B cell (primary cell): ENCODE measurements at regions not wholly inside any gene's neighbourhood (a gene's known extent, or its start where the extent isn't known, plus 50 kb on each side); places are given as distances from the start of the nearest gene placed in this dataset.
"Not testable (repeated sequence)": the region's sequence is repeated elsewhere in the genome, so short reads cannot be mapped to it uniquely, and the experiment has no call there.

Experiments used
- ATAC-seq: fragments of 200-7000 bp; cut with Tn5 transposase; one replicate; pipeline ENCODE4 v1.10.0; 2021; ENCODE audit warnings: low read depth, mild to moderate bottlenecking, moderate number of reproducible peaks, moderate library complexity
- CTCF ChIA-PET: fragments of 350-600 bp; sonication (Branson Sonifier 250); formaldehyde crosslinking; loops from one replicate; lab custom pipeline; 2021; ENCODE audit warnings: antibody characterized with exemption, inconsistent platforms; lab: Charles Lee
- POLR2A ChIA-PET: fragments of 350-600 bp; sonication (Branson Sonifier 250); formaldehyde crosslinking; loops from one replicate; lab custom pipeline; 2021; ENCODE audit warnings: antibody characterized with exemption; lab: Charles Lee
- DNase-seq: peaks from one replicate; pipeline ENCODE4 v3.0.0; 2013
- H2AFZ ChIP-seq: 2 replicates; pipeline ENCODE4 v1.6.1; 2012; ENCODE audit warnings: mild to moderate bottlenecking, low read depth, low read length; ENCODE audit not compliant: insufficient read depth, poor library complexity, severe bottlenecking
- H3K27ac ChIP-seq, 2 donors: 1 replicate in 1 of 2; 2 replicates in 1 of 2; pipeline ENCODE4 v1.5.1; 2012 to 2013; ENCODE audit warnings: low read length in 2 of 2, mild to moderate bottlenecking in 2 of 2, moderate library complexity in 1 of 2
- H3K27me3 ChIP-seq, 4 experiments: fragments of 200-600 bp in 1 of 4; sonication (generic) in 1 of 4; replicated peaks in 1 of 4; 1 replicate in 2 of 4; 2 replicates in 2 of 4; pipeline versions ENCODE4 v1.6.1 to v1.7.0; 2013 to 2016; ENCODE audit warnings: low read length in 3 of 4, mild to moderate bottlenecking in 2 of 4, mixed read lengths in 1 of 4, moderate library complexity in 1 of 4; ENCODE audit not compliant: insufficient read depth in 4 of 4, control insufficient read depth in 3 of 4; ENCODE audit errors: control extremely low read depth in 1 of 4
- H3K36me3 ChIP-seq, 2 experiments: replicated peaks in 1 of 2; 1 replicate in 1 of 2; 2 replicates in 1 of 2; pipeline versions ENCODE4 v1.6.1 to v1.7.1; 2013; ENCODE audit warnings: low read length in 1 of 2; ENCODE audit not compliant: insufficient read depth in 2 of 2, control insufficient read depth in 1 of 2; ENCODE audit errors: control extremely low read depth in 1 of 2, extremely low read depth in 1 of 2
- H3K4me1 ChIP-seq, 2 donors: fragments of 200-600 bp in 1 of 2; sonication (generic) in 1 of 2; 1 replicate in 1 of 2; 2 replicates in 1 of 2; pipeline versions ENCODE4 v1.5.1 to v1.6.1; 2013 to 2017; ENCODE audit warnings: low read length in 2 of 2; ENCODE audit not compliant: control insufficient read depth in 2 of 2, insufficient read depth in 2 of 2
- H3K4me2 ChIP-seq: replicated peaks from 2 replicates; pipeline ENCODE3; 2012; ENCODE audit warnings: mild to moderate bottlenecking, low read depth, low read length; ENCODE audit not compliant: poor library complexity, severe bottlenecking
- H3K4me3 ChIP-seq, 5 experiments: fragments of 200-600 bp in 1 of 5; sonication (generic) in 1 of 5; 1 replicate in 3 of 5; 2 replicates in 2 of 5; pipeline versions ENCODE4 v1.5.1 to v1.7.0; 2011 to 2016; ENCODE audit warnings: low read length in 4 of 5, mild to moderate bottlenecking in 4 of 5, low read depth in 2 of 5, control low read depth in 1 of 5, moderate library complexity in 1 of 5; ENCODE audit not compliant: insufficient read depth in 1 of 5; ENCODE audit errors: control extremely low read depth in 1 of 5, extremely low read depth in 1 of 5
- H3K79me2 ChIP-seq: fragments of 200-600 bp; sonication (generic); one replicate; pipeline ENCODE4 v1.6.0; 2016; ENCODE audit warnings: low read length; ENCODE audit not compliant: control insufficient read depth, insufficient read depth
- H3K9ac ChIP-seq: fragments of 200-600 bp; sonication (generic); 2 replicates; pipeline ENCODE4 v1.6.1; 2017; ENCODE audit warnings: mild to moderate bottlenecking, low read length, moderate library complexity
- H3K9me3 ChIP-seq, 3 donors: one replicate each; pipeline versions ENCODE4 v1.6.1 to v1.7.1; 2013; ENCODE audit warnings: low read length in 2 of 3; ENCODE audit not compliant: control insufficient read depth in 2 of 3, insufficient read depth in 1 of 3; ENCODE audit errors: control extremely low read depth in 1 of 3
- H4K20me1 ChIP-seq: 2 replicates; pipeline ENCODE4 v1.6.0; 2012; ENCODE audit warnings: mild to moderate bottlenecking, low read length; ENCODE audit not compliant: insufficient read depth, control insufficient read depth, poor library complexity, severe bottlenecking
- H3K27ac Mint-ChIP-seq: one replicate; pipeline ENCODE4 v1.8.0; 2021; ENCODE audit warnings: mixed read lengths
- H3K27me3 Mint-ChIP-seq: one replicate; pipeline ENCODE4 v1.8.0; 2021; ENCODE audit warnings: mixed read lengths
- H3K4me1 Mint-ChIP-seq: one replicate; pipeline ENCODE4 v1.8.0; 2021; ENCODE audit warnings: mixed read lengths
- H3K4me3 Mint-ChIP-seq: one replicate; pipeline ENCODE4 v1.8.0; 2021; ENCODE audit warnings: mixed read lengths
- H3K9me3 Mint-ChIP-seq: one replicate; pipeline ENCODE4 v1.8.0; 2022; ENCODE audit warnings: mixed read lengths; ENCODE audit not compliant: insufficient read depth
- EZH2 ChIP-seq: IDR thresholded peaks from 2 replicates; pipeline ENCODE4 v1.6.1; 2012; ENCODE audit warnings: borderline replicate concordance, low read depth, mild to moderate bottlenecking, moderate library complexity, low read length; ENCODE audit not compliant: insufficient read depth, poor library complexity, severe bottlenecking
- WGBS: methylation state at CpG from one replicate; pipeline ENCODE4 v1.1.5; 2013; ENCODE audit warnings: missing lambda C conversion rate; ENCODE audit not compliant: insufficient coverage; 5-methylcytosine and 5-hydroxymethylcytosine counted together
- intact Hi-C: fragments of 100-400 bp; cut with micrococcal nuclease; formaldehyde crosslinking; loops from one replicate; pipeline ENCODE4 v1.10.0; 2022
- TF ChIP-seq, protein P1 (sequence below): fragments of 200-600 bp; IDR thresholded peaks from one replicate; pipeline ENCODE4 v1.8.0; 2022; ENCODE audit warnings: antibody characterized with exemption, mild to moderate bottlenecking

DNA sequence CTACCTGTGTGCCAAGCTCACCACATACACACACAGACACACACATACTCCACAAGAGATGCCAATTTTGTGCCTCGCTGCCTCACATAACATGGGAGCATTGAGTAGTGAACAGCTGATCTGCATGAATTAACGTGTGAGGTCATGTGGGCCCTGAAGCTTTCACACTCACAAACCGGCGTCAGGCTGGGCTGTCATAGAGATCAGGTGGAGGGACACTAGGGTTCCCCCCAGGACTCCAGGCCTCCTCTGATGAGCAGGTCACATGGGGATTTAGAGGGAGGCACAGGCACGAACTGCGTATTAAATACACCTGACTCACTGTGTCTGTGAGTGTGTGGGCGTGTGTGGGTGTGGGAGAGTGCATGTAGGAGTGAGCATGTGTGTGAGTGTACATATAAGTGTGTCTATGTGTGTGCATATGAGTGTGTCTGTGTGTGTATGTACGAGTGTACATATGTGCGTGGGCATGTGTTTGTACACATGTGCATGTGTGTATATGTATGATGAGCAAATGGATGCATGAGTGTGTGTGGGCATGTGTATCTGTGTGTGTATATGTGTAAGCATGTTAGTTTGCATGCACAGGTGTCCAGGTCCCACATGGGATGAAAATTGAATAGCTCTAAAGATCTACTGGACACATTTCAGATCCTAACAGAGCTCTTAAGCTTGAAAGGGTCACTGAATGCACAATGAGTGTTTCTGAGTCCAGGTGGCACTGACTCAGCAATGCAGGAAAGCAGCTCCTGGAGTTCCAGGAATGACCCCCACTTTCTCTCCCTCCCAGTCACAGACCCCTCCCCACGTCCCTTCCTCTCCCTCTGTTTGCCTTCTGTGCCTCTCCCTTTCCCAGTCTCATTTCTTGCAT, 336.6 kb downstream of the PREX1 start:
- no peak for ATAC-seq
- H3K4me3 Mint-ChIP-seq = no peak overlapping the region
- POLR2A ChIA-PET = no interaction called here
- peaks cover 26% of the 10 kb centered on the region for H3K4me1 Mint-ChIP-seq
- H3K4me1 ChIP-seq = no peaks in the 10 kb centered on the region
- intact Hi-C loops = no loop called here
- 85% methylated on average over 9 of the region's 10 CpGs for WGBS
- no peak overlapping the region for H3K4me3 ChIP-seq
- no peaks in the 10 kb centered on the region for H3K36me3 ChIP-seq
- TF ChIP-seq, protein P1, sequence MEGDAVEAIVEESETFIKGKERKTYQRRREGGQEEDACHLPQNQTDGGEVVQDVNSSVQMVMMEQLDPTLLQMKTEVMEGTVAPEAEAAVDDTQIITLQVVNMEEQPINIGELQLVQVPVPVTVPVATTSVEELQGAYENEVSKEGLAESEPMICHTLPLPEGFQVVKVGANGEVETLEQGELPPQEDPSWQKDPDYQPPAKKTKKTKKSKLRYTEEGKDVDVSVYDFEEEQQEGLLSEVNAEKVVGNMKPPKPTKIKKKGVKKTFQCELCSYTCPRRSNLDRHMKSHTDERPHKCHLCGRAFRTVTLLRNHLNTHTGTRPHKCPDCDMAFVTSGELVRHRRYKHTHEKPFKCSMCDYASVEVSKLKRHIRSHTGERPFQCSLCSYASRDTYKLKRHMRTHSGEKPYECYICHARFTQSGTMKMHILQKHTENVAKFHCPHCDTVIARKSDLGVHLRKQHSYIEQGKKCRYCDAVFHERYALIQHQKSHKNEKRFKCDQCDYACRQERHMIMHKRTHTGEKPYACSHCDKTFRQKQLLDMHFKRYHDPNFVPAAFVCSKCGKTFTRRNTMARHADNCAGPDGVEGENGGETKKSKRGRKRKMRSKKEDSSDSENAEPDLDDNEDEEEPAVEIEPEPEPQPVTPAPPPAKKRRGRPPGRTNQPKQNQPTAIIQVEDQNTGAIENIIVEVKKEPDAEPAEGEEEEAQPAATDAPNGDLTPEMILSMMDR = no peak
- no peak for TF ChIP-seq EZH2
- peaks cover 25% of the 10 kb centered on the region for H3K27me3 Mint-ChIP-seq
- no peaks in the 10 kb centered on the region for H4K20me1 ChIP-seq
- H3K27me3 ChIP-seq = peaks cover 0 to 5% (median 0%) of the 10 kb centered on the region in 4 experiments
- H3K9me3 ChIP-seq = no peaks in the 10 kb centered on the region
- H3K9ac ChIP-seq = no peak overlapping the region
- no peak overlapping the region for H3K4me2 ChIP-seq
- H3K79me2 ChIP-seq = no peaks in the 10 kb centered on the region
- DNase-seq = no peak
- CTCF ChIA-PET = no interaction called here
- H3K9me3 Mint-ChIP-seq = no peaks in the 10 kb centered on the region
- H2AFZ ChIP-seq = no peak overlapping the region
- peak overlapping the region; percentile 56 for H3K27ac Mint-ChIP-seq
- H3K27ac ChIP-seq = no peak overlapping the region

DNA sequence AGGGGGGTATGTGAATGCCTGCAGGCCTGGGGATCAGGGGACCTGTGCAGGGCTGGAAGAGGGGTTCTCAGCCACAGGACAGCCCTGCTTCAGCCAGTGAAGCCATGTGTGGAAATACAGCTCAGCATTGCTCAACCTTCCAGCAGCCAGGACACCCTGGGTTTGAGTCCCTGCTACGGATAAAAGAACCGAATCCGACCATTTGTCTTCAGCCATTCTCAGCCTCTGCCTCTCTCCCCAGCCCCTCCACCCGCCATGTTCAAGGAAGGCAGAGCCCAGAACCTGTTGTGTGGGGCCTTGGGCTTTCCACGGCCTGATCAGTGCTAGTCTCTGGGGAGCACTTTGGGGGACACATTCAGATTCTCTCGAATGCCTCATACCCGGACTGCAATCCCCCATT, 337.5 kb downstream of the PREX1 start:
- H2AFZ ChIP-seq, H4K20me1 ChIP-seq, H3K27ac ChIP-seq, H3K9ac ChIP-seq, H3K79me2 ChIP-seq, H3K4me3 ChIP-seq, H3K27me3 ChIP-seq, H3K4me1 ChIP-seq, H3K27ac Mint-ChIP-seq, H3K9me3 ChIP-seq, H3K4me3 Mint-ChIP-seq, H3K4me2 ChIP-seq, ATAC-seq, CTCF ChIA-PET, DNase-seq, H3K9me3 Mint-ChIP-seq, intact Hi-C loops, H3K36me3 ChIP-seq: not testable (repeated sequence)
- POLR2A ChIA-PET = interaction anchor here (0.6 kb wide), 1 partner anchor 1157 kb away, joined by 8 read pairs; no protein-coding TSS in a partner anchor
- Mint-ChIP-seq H3K27me3 (peaks cover 29% of the 10 kb centered on the region), H3K4me1 (peaks cover 26% of the 10 kb centered on the region)
- 66% methylated on average over 4 of the region's 7 CpGs for WGBS
